HEK293T (cell line): ENCODE measurements at regions not wholly inside any gene's neighbourhood (a gene's known extent, or its start where the extent isn't known, plus 50 kb on each side); places are given as distances from the start of the nearest gene placed in this dataset.

Source experiments
- CTBP1 ChIP-seq: fragments of 450-650 bp; IDR thresholded peaks from 2 replicates; pipeline ENCODE4 v1.6.1; 2016; ENCODE audit warnings: borderline replicate concordance
- ELF4 ChIP-seq: fragments of 450-650 bp; IDR thresholded peaks from 2 replicates; pipeline ENCODE4 v1.6.1; 2017; ENCODE audit warnings: antibody characterized with exemption
- NFRKB ChIP-seq: fragments of 450-650 bp; IDR thresholded peaks from 2 replicates; pipeline ENCODE4 v1.6.1; 2016; ENCODE audit warnings: mild to moderate bottlenecking, moderate library complexity
- SUZ12 ChIP-seq: fragments of 450-650 bp; IDR thresholded peaks from 2 replicates; pipeline ENCODE4 v1.6.1; 2016; ENCODE audit warnings: mild to moderate bottlenecking
- TF ChIP-seq, protein P1 (sequence below): fragments of 450-650 bp; IDR thresholded peaks from 2 replicates; pipeline ENCODE4 v1.6.1; 2016

GRCh38 chrX:8044947-8045346 is 117.7 kb upstream of the PNPLA4 start:
- TF ChIP-seq, protein P1, sequence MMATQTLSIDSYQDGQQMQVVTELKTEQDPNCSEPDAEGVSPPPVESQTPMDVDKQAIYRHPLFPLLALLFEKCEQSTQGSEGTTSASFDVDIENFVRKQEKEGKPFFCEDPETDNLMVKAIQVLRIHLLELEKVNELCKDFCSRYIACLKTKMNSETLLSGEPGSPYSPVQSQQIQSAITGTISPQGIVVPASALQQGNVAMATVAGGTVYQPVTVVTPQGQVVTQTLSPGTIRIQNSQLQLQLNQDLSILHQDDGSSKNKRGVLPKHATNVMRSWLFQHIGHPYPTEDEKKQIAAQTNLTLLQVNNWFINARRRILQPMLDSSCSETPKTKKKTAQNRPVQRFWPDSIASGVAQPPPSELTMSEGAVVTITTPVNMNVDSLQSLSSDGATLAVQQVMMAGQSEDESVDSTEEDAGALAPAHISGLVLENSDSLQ = no peak
- TF ChIP-seq ELF4 = no peak
- TF ChIP-seq CTBP1 = no peak
- TF ChIP-seq SUZ12 = no peak
- TF ChIP-seq NFRKB = no peak
